Urothelium cell line (cell line): ENCODE measurements at regions not wholly inside any gene's neighbourhood (a gene's known extent, or its start where the extent isn't known, plus 50 kb on each side); places are given as distances from the start of the nearest gene placed in this dataset.

Experiments used
- DNase-seq: peaks from one replicate; pipeline ENCODE4 v3.0.0; 2011; ENCODE audit warnings: low spot score, mixed read lengths
- FAIRE-seq: peaks from 2 replicates; lab custom pipeline; 2011; peaks lifted over from hg19 to GRCh38; lab: Jason Lieb, UNC

DNA sequence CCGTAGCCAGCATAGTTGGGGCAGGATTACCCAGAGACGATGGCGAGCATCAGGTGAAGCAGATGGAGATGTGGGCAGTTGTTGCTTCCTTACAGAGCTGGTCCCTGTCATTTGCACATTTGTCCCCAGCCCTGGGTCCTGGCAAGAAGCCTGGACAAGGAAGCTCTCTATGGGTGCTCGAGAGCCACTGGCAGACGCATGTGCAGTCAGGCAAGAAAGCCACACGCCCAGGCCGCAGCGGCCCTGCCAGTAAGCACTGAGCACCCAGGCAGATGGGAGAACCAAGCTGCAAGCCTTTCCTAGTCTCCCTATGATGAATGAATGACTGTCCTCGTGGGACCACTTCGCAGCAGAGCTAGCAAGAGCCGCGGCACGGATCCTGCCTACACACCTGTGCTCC, 182.8 kb downstream of the FOXO1 start:
- DNase-seq (no peak), FAIRE-seq (no peak)

DNA sequence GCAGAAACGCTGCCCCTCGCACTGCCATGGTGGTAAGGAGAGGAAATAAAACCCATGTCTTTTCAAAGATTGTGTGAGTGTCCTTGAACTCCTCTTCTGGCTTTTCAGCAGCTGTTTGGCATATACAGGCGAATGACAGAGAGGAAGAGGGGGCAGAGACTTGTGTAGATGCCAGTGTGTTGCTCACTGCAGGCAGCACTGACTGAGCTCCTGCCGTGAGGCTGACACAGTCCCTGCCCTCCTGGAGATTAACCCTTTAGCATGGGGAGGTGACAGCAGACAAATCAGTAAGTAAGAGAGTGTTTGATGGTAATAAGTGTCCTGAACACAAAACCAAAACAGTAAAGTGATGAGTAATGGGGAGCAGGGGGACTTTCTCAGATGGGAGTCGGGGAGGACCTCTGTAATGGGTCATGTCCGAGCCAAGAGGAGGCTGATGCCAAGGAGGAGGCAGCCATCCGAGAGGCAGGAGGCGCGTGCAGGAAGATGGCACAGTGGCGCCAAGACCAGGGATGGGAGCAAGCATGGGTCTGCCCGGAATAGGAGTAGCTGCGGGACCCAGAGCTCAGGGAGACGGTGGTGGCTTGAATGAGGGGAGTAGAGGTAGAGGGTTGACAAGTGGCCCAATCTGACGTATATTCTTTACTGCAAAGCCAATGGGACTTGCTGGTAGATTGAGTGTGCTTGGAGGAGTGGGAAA, 182.2 kb downstream of the FOXO1 start:
- no peak for FAIRE-seq
- DNase-seq, result no peak

DNA sequence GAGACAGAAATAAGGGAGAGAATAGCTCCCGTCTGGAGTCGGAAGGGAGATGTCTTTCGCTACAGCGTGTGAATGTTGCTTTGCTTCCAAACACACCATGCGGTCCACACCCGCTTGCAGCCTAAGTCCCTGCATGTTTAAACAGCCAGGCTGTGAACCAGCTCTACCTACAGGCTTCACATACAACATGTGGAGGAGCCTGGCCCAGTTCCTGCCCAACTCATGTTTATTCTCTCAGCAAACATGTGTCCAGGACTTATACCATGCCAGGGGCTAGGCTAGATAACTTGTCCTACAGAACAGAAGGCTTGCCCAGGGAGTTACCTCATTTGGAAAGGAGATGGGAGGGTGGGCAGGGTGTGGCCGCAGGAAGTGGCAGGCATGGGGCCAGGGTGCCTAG, 181.5 kb downstream of the FOXO1 start:
- DNase-seq (no peak), FAIRE-seq (no peak)

DNA sequence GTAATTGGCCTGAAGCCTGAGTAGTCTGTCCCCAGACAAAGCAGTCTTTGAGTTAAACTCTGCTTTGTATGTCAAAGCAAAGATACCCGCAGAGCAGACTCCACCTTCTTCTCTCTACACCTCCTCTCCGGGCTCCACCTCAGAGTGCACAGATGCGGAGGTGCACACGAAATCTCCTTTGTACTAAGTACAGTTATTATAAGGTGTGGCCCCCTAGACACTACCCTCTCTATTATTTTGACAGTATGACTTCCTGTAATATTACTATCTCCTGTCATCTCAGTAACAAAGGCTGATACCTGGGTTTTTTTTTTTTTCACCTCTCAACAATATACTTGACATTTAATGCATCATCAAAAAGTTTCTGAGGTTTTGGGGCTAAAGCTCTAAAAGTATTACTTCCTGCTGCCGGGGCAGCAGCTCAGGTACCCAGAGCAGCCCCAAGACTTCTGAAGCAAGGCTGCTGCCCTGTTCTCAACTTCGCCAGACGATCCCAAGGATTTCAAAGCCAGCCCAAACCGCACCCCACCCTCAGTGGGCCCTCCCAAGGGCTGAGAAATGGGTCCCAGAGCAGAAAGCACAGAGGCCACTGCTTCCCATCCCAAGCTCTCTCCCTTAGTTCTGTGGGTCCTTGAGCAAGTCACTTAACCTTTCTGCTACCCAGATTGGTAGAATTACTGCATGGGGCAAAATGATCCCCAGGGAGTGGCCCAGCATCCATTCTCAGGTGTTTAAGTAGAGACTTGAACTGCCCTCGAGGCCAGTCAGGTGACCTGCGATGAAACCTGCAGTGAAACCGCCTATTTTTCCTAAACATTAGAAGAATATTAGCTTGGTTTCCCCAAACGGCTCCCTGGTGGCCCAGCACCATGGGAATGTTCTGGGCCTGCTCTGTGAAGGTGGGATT, 180.6 kb downstream of the FOXO1 start:
- FAIRE-seq (no peak), DNase-seq (no peak)

DNA sequence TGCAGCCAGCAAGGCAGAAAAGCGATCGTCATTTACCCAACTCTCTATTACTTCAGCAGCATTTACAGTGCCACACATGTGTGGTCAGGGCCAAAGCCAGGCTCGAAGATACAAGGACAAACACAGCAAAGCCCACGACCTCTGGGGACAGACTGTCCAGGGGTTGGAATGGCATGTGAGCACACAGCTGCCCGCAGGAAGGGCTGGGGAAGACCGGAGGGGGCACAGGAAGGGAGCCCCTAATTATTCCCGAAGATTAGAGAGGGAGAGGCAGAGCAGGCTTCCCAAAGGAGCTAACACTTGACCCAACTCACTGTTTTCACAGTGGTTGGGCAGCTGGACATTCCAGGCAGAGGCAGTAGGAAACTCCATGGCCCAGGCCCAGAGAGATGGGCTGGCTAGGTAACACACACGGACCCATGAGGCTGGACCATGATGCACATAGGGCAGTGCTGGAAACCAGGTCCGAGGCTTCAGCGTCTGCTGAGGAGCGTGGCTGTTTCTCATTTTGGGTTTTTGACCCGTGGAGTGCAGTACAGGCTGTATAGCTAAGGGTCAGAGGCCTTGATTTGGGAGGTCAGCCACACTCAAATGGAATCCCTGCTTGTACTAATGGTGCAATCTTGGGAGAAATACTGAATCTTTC, 179.8 kb downstream of the FOXO1 start:
- no peak for FAIRE-seq
- no peak for DNase-seq

DNA sequence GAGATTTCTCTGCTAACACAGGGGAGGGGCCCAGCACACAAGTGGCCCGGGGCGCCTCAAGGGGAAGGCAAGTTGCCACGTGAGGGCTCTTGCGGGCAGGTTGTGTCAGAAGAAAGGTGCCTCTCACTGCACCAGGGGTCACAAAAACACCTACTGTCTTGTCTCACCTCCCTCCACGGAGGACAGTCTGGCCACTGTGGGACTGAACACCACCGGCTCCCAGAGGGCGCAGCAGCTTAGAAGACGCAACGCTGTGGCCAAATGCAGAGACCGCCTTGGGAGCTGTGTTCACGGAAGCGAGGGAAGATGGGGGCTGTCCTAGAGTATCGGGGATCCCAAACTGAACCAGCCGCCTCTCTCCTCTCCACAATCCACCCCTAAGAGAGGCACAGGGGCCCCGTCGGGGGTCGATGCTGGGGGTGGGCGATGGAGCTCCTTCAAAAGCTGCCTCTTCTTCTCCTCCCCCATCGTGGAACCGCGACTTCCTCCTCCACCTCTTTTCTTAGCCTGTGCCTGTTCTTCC, 177.5 kb downstream of the FOXO1 start:
- DNase-seq, result no peak
- FAIRE-seq, result no peak

DNA sequence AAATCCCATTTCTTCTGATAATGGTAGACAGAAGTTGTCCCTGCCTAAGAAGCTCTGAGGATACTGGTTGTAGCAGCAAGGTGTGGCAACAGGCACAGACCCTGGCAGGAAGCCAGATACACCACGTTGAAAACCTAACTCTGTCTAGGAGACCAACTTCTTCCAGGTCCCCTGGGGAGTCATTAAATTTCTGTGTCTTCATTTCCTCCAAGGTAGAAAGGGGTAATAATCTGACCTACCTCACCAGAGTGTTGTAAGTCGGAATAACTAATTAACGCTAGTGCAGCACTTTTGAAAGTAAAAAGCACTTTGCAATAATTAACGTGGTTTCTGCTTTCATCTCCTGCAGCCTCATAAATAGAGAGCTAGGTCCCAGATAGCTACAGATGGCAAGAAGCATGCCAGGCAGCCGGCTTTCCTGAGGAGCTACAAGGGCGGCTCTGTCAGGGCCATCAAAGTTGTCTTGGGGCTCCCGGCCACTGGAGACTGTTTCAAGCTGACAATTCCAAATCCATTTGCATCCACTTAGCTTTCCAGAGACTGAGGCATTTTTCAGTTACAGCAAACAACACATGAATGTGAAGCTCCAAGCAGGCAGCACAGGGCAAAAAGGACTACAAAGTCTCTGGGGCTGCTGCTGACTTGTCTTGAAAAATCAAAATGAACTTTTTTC, 176.2 kb downstream of the FOXO1 start:
- DNase-seq (no peak), FAIRE-seq (no peak)

DNA sequence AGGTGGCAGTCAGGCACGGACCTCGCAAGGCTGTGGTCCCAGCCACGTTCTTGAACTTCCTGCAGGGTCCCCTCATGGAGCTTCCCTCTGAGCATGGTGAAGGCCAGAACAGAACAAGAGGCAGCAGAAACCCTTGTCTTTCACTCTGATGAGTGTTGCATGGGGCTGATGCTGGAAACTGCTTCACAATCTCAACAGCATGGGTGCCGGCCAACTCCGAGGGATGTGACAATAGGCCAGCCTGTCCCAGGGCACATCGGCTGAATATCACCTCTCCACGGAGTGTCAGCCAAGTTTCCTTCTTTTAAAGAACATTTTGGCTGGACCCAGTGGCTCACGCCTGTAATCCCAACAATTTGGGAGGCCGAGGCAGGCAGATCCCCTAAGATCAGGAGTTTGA, 173.9 kb downstream of the FOXO1 start:
- FAIRE-seq, result no peak
- DNase-seq, result no peak

DNA sequence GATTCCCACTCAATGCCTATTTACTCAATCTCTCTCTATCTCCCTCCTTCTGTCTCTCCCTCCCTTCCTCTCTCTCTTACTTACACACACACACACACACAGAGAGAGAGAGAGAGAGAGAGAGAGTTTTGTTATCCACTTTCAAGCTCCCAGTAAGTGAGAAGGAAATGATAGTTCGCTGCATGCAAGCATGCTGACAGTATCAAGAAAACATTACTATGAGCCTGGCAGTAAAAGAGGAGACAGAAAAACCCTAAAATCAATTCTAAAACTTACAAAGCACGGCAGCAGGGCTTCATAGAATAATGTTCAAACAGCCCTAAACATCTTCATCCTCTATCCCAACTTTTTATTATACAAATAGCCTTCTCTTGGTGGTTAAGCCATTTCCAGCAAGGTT, 171.9 kb downstream of the FOXO1 start:
- no peak for FAIRE-seq
- DNase-seq, result no peak

DNA sequence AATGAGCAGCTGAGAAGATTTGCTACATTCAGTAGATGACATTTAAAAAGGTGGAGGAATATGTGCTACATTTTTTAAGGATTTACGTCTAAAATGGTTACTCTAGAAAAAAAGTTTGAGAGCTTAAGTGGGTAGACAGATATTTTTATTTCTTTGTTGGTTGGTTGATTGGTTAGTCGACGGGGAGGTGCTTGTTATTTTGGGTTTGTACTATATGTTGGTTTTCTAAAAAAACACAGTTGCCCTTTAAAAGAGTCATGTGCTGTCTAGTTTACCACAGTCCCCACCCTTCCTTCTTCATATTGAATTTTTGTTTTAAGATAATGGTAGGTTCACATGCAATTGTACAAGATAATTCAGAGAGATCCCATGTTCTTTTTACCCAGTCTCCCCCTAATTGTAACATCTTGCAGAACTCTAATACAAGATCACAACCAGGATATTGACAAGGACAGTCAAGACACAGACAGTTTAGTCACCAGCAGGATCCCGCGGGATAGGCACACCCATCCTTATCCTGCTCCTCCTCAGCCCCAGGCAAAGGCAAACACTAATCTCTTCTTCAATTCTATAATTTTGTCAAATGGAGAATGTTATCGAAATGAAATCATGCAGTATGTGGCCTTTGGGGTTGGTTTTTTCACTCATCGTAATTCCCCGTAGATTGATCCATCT, 171.4 kb downstream of the FOXO1 start:
- FAIRE-seq (no peak), DNase-seq (no peak)

DNA sequence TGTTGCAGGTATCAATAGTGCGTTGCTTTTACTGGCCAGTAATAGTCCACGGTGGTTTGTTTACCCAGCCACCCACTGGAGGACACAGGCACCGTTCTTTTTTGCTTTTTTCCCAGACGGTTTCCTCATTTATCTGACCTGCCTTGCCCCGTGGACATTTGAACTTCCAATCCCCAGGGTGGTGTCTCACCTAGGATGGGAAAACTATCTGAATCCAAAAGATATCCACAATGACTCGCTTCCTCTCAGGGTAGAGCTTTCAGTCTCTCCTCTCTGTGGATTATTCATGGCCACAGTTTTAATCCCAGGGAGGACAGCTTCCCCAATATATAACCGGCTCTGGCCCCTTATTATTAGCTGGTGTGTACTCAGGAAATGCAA, 170.8 kb downstream of the FOXO1 start:
- no peak for FAIRE-seq

DNA sequence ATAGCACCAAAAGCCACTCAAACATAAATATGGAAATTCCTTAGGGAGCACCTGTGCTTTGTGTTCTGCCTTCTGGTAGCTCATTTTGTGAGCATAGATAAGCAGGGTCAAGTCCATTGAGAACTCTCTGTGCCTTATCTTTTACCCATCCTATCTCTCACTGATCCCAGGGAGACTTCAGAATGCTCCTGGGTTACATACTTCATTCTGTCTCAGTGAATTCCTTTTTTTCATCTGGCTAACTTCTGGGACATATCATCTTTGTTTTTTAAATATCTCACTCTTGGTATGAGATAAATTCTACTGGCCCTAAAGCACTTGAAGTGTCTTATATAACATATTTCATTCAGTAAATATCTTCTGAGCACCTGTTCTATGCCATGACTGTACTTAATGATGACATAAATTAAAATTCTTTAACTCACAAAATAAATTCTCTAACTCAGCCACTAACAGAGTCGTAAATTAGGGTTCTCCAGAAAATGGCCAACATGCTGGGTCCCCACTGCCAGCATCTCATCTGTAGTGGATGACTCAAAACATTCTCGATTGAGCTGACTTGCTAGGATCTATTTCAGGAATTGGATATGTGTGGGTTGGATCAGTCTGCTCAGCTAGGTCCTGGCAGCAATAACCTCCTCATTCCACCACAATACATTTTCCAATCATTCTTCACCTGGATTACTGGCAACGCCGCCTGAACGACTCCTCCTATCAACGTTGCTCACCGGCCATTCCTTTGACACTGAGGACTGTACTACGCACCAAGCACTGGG, 170.2 kb downstream of the FOXO1 start:
- FAIRE-seq (no peak), DNase-seq (no peak)

More for the DNA sequence above, 170.8 kb downstream of the FOXO1 start:
- DNase-seq, result no peak

DNA sequence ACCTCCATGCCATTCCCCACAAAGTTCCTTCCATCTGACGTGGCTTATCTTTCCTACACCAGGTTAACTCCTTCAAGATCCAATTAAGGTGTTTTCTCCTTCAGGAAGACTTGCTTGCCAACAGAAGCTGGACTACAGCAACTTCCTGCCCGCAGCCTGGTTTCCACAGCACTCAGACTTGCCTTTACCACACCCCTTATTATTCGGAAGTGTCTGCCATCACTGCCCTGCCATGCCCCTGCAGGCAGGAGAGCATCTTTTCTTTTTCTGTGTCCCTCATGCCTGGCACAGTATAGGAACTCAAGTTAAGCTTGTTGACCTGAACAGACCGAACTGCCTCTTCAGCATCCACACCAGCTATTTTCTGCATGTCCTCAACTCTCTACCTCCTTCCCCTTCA, 168.0 kb downstream of the FOXO1 start:
- FAIRE-seq, result no peak
- DNase-seq, result no peak

DNA sequence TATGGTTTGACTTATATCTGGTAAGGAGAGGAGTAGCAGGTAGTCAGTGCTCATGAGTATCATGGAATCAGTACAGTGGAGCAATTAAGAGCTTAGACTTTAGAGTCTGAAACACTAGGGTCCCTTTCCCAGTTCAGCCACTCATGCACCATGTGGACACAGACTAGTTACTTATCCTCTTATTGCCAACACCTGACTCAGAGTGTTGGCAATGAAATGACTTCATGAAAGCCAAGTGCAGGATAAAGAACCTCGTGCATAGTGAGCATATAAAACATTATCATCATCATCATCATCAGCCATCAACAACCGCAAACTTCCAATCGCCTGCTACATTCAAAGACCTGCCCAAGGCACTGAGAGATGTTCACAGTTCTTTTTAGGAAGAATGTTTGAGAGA, 164.2 kb downstream of the FOXO1 start:
- no peak for DNase-seq

DNA sequence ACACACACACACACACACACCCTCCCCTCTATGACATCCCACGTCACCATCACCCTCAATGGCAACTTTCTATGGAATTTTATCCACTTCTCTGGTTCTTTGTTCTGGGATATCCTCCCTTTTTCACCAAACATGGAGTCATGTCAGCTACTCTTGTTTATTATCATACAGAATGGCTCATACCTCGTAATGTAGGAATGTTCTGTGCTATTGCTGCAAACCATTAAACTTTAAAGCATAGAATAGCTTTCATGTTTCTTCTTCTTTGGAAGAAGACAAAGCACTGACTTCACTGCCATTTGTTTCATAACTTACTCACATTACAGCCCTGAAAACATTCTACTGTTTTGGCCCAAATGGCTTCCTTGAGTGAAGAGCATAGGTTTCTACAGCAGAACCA, 163.4 kb downstream of the FOXO1 start:
- FAIRE-seq (no peak), DNase-seq (no peak)

More for the DNA sequence above, 164.2 kb downstream of the FOXO1 start:
- no peak for FAIRE-seq

DNA sequence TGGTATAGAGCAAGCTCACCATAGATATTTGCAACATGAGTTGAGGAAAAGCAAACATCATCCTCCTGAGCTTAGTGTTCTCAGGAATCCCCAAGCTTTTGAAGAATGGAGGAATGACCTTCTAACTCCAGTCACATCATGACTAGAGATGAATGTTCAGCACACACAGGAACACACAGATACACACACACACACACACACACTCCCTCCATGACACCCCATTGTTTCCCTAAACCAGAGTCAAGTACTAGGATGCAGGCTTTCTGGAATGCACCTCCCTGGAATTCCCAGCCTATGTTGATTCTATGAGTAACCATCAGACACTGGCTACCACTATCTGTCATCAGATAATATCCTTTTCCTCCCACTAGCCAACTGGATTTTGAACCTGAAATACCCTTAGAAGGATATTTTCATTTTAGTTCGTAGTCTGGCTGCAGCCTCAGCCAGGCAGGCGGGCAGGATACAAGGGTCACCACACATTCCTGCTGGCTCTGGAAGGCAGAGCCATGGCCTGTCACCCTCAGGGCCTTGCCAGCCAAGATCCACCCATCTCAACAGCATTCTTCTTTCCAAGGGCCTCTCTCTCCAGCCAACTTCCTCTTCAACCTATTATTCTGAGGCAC, 162.4 kb downstream of the FOXO1 start:
- FAIRE-seq (no peak), DNase-seq (no peak)

DNA sequence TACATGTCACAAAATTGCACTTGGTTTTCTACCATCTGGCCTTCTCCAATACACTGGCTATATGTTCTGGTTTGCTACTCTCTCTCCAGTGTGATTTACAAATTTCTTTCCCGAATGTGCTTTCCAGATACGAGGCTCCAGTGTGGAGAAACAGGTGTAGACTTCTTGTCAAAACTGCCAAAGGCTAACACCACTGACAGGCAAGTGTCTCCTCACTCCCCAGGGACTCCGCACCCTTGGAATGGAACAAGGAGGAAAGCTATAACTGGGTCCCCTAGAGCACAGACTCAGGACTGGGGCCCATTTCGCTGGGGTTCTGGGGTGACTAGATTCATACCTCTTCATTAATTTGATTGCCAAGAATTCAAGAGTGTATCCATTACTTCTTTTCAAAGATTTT, 161.8 kb downstream of the FOXO1 start:
- FAIRE-seq, result no peak
- DNase-seq, result no peak

DNA sequence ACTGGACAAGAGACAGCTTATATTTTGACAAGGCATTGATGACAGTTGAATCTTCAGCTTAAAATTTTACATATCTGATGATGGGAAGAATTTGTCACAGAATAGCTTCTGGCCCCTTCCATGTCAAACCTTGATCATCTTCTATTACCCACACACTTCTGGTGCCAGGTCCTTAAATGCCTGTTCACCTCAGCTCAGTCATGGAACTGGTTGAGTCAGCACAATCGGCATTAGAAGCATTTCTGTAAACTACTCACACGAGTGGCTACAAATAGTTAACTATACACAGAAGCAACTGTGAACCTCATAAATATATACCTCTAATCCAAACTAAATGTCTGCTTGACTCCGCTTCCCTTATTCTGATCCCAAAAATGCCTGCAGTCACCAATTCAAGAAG, 161.2 kb downstream of the FOXO1 start:
- FAIRE-seq (no peak), DNase-seq (no peak)
